ENCODE measurements at regions not wholly inside any gene's neighbourhood (a gene's known extent, or its start where the extent isn't known, plus 50 kb on each side); places are given as distances from the start of the nearest gene placed in this dataset.

DNA sequence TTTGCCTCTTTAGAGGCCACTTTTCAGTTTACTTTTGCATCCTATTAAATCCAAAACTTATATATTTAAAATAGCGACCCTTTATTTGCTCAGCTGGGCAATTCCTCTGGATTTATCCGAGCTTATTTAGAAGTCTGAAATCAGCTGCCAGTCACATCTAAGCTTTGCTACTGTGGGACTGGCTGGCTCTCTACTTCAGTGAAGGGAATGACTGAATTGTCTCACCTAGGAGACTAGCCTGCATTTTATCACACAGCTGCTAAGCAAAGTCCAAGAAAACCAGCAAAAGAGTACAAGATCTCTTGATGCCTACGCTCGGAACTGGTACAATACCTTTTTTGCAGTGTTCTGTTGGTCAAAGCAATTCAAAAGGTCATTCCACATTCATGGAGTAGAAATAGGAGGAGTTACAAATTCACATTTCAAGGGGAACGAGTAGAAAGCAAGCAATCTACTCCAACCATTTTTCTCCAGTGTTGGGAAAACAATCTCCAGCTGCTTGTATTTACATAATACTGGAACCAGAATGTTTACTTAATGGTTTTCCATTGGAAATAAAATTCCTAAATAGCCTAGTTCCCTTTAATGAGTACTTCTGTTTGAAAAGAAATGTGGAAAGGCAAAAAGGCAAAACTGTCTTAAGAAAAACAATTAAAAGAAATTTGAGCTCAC, 160.2 kb downstream of the MAGEB5 start:
- H3K27me3 ChIP-seq, result no peaks in the 10 kb centered on the region
- whole genome bisulfite sequencing, 2 donors, result 43 to 52% methylated on average over 5 of the region's 5 CpGs
- H3K36me3 ChIP-seq, result no peaks in the 10 kb centered on the region
- H3K9me3 ChIP-seq, result no peaks in the 10 kb centered on the region
- no peaks in the 10 kb centered on the region for H3K4me1 ChIP-seq
- H3K27ac ChIP-seq, result no peak overlapping the region
- H3K4me3 ChIP-seq, result no peak overlapping the region
- TF ChIP-seq EP300 (IDR thresholded peaks at IDR 0.05) (no peak), POLR2AphosphoS5 (IDR thresholded peaks at IDR 0.05) (no peak), POLR2A (IDR thresholded peaks at IDR 0.05) (no peak)
- TF ChIP-seq, protein P1, sequence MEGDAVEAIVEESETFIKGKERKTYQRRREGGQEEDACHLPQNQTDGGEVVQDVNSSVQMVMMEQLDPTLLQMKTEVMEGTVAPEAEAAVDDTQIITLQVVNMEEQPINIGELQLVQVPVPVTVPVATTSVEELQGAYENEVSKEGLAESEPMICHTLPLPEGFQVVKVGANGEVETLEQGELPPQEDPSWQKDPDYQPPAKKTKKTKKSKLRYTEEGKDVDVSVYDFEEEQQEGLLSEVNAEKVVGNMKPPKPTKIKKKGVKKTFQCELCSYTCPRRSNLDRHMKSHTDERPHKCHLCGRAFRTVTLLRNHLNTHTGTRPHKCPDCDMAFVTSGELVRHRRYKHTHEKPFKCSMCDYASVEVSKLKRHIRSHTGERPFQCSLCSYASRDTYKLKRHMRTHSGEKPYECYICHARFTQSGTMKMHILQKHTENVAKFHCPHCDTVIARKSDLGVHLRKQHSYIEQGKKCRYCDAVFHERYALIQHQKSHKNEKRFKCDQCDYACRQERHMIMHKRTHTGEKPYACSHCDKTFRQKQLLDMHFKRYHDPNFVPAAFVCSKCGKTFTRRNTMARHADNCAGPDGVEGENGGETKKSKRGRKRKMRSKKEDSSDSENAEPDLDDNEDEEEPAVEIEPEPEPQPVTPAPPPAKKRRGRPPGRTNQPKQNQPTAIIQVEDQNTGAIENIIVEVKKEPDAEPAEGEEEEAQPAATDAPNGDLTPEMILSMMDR (IDR thresholded peaks at IDR 0.05), result no peak
- no peak for ATAC-seq (ENCODE audit: low FRiP score in 2 of 2)
- no peak for DNase-seq

DNA sequence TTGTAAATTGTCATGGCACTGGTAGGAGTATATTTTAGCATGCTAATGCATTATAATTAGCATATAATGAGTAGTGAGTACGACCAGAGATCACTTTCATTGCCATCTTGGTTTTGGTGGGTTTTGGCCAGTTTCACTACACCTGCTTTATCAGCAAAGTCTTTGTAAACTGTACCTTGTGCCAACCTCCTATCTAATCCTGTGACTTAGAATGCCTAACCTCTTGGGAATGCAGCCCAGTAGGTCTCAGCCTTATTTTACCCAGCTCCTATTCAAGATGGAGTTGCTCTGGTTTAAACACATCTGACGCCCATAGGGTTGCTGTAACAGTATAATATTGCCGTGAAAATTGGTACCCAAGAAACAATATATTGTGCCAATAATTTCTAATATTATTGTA, 159.4 kb downstream of the MAGEB5 start:
- H3K9me3 ChIP-seq, result no peaks in the 10 kb centered on the region
- no peak overlapping the region for H3K27ac ChIP-seq
- DNase-seq (no peak), ATAC-seq (ENCODE audit: low FRiP score in 2 of 2) (no peak)
- no peaks in the 10 kb centered on the region for H3K4me1 ChIP-seq
- H3K36me3 ChIP-seq, result no peaks in the 10 kb centered on the region
- 55 to 59% methylated on average over 2 to 3 of the region's 3 CpGs for WGBS, 2 donors
- H3K4me3 ChIP-seq, result no peak overlapping the region
- no peaks in the 10 kb centered on the region for H3K27me3 ChIP-seq
- TF ChIP-seq POLR2A (IDR thresholded peaks at IDR 0.05) (no peak), EP300 (IDR thresholded peaks at IDR 0.05) (no peak), POLR2AphosphoS5 (IDR thresholded peaks at IDR 0.05) (no peak)
- TF ChIP-seq, protein P1 (IDR thresholded peaks at IDR 0.05), result no peak

DNA sequence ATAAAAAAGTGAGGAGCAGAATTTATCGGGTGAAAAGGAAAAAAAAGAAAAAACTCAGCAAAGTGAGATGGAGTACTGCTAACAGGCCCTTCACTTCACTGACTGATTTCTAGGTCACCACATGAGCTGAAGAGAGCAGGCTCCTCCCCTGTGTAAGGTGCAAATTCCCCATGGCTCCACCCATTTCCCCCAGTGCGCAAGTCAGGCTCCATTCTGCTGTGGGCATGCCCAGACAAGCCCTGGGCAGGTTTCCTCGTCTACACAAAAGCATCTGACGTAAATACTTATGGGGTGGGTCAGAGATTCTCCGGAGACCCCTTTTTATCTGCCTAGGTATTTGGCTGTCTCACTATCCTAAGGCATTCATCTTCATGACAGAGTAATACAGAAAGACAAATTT, 157.9 kb downstream of the MAGEB5 start:
- Histone ChIP-seq H3K9me3 (no peaks in the 10 kb centered on the region), H3K36me3 (no peaks in the 10 kb centered on the region), H3K27me3 (no peaks in the 10 kb centered on the region), H3K4me1 (no peaks in the 10 kb centered on the region), H3K27ac (no peak overlapping the region), H3K4me3 (no peak overlapping the region)
- 81% methylated on average over 5 of the region's 5 CpGs for WGBS, 2 donors
- no peak for DNase-seq
- ATAC-seq (ENCODE audit: low FRiP score in 2 of 2), result no peak
- TF ChIP-seq, protein P1 (IDR thresholded peaks at IDR 0.05), result no peak
- TF ChIP-seq POLR2AphosphoS5 (IDR thresholded peaks at IDR 0.05), result no peak
- TF ChIP-seq POLR2A (IDR thresholded peaks at IDR 0.05), result no peak
- no peak for TF ChIP-seq EP300 (IDR thresholded peaks at IDR 0.05)

DNA sequence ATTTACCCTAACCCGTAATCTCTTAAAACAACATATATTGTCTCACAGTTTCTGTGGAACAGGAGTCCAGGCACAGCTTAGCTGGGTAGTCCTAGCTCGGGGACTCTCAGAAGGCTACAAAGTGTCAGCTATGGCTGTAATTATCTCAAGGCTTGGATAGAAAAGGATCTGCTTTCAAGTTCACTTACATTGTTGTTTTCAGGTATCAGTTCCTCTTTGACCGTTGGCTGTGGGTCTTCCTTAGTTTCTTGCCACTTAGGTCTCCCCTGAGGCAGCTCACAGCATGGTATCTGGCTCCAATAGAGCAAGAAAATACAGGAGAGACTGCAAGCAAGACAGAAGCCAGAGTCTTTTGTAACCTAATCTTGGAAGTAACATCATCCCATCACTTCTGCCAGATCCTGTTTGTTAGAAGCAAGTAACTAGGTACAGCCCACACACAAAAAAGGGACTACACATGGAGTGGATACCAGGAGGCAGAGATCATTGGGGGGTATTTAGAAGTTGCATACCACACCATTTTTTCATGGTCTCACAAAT, 137.0 kb downstream of the MAGEB5 start:
- Histone ChIP-seq H3K36me3 (no peaks in the 10 kb centered on the region), H3K4me1 (no peaks in the 10 kb centered on the region), H3K4me3 (no peak overlapping the region), H3K27me3 (no peaks in the 10 kb centered on the region), H3K9me3 (peaks cover 0 to 3% (median 0%) of the 10 kb centered on the region in 4 donors), H3K27ac (no peak overlapping the region)
- WGBS, 2 donors, result 63 to 69% methylated on average over 3 of the region's 3 CpGs
- no peak for ATAC-seq (ENCODE audit: low FRiP score in 2 of 2)
- TF ChIP-seq POLR2A (IDR thresholded peaks at IDR 0.05), result no peak
- TF ChIP-seq EP300 (IDR thresholded peaks at IDR 0.05), result no peak
- TF ChIP-seq POLR2AphosphoS5 (IDR thresholded peaks at IDR 0.05), result no peak
- TF ChIP-seq, protein P1 (IDR thresholded peaks at IDR 0.05), result no peak
- DNase-seq, result no peak

DNA sequence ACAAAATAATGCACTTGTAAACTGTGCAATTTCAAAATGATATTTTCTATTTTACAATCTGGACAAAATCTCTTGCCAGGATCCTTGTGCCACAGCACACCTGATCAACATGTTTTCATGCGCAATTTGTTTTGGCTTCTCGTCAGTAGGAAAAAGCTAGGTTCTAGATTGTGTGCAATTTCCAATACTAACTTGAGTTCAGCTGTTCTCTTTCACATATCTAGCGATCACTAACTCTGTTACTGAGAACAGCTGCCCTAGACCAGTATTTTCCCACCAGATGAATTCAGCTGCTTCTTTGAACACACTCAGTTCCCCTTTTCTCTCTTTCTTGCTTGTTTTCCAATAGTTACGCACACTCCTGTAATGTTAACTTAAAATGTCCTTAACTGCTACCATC, 131.2 kb downstream of the MAGEB5 start:
- no peak for DNase-seq
- H3K27ac ChIP-seq, result no peak overlapping the region

More for the DNA sequence above, 131.2 kb downstream of the MAGEB5 start:
- WGBS, 2 donors, result 88 to 99% methylated on average over 4 of the region's 4 CpGs
- Histone ChIP-seq H3K36me3 (no peaks in the 10 kb centered on the region), H3K9me3 (peaks cover 0 to 2% (median 0%) of the 10 kb centered on the region in 4 donors), H3K27me3 (no peaks in the 10 kb centered on the region), H3K4me1 (no peaks in the 10 kb centered on the region), H3K4me3 (no peak overlapping the region)
- no peak for ATAC-seq (ENCODE audit: low FRiP score in 2 of 2)
- TF ChIP-seq POLR2A (IDR thresholded peaks at IDR 0.05) (no peak), EP300 (IDR thresholded peaks at IDR 0.05) (no peak), POLR2AphosphoS5 (IDR thresholded peaks at IDR 0.05) (no peak)
- TF ChIP-seq, protein P1 (IDR thresholded peaks at IDR 0.05), result no peak
